B cell (primary cell): ENCODE measurements at regions not wholly inside any gene's neighbourhood (a gene's known extent, or its start where the extent isn't known, plus 50 kb on each side); places are given as distances from the start of the nearest gene placed in this dataset.

Experiments used
- EZH2 ChIP-seq: IDR thresholded peaks from 2 replicates; pipeline ENCODE4 v1.6.1; 2012; ENCODE audit warnings: borderline replicate concordance, low read depth, mild to moderate bottlenecking, moderate library complexity, low read length; ENCODE audit not compliant: insufficient read depth, poor library complexity, severe bottlenecking
- TF ChIP-seq, protein P1 (sequence below): fragments of 200-600 bp; IDR thresholded peaks from one replicate; pipeline ENCODE4 v1.8.0; 2022; ENCODE audit warnings: antibody characterized with exemption, mild to moderate bottlenecking

GRCh38 chr10:45180946-45181875 is 134.2 kb downstream of the OR13A1 start:
- TF ChIP-seq, protein P1, sequence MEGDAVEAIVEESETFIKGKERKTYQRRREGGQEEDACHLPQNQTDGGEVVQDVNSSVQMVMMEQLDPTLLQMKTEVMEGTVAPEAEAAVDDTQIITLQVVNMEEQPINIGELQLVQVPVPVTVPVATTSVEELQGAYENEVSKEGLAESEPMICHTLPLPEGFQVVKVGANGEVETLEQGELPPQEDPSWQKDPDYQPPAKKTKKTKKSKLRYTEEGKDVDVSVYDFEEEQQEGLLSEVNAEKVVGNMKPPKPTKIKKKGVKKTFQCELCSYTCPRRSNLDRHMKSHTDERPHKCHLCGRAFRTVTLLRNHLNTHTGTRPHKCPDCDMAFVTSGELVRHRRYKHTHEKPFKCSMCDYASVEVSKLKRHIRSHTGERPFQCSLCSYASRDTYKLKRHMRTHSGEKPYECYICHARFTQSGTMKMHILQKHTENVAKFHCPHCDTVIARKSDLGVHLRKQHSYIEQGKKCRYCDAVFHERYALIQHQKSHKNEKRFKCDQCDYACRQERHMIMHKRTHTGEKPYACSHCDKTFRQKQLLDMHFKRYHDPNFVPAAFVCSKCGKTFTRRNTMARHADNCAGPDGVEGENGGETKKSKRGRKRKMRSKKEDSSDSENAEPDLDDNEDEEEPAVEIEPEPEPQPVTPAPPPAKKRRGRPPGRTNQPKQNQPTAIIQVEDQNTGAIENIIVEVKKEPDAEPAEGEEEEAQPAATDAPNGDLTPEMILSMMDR = no peak
- no peak for TF ChIP-seq EZH2
